BLaER1 treated with 17β-estradiol and CSF1 and Interleukin-3, amounts not matched to agents 10 nM and 100 nM (cell line): ENCODE measurements at regions not wholly inside any gene's neighbourhood (a gene's known extent, or its start where the extent isn't known, plus 50 kb on each side); places are given as distances from the start of the nearest gene placed in this dataset.

Experiments
- H3K27ac ChIP-seq, 11 experiments: shearing (Covaris generic); formaldehyde crosslinking; 2 replicates each; pipeline ENCODE4 v1.8.1; 2022
- H3K27me3 ChIP-seq, 11 experiments: shearing (Covaris generic); formaldehyde crosslinking; 2 replicates each; pipeline ENCODE4 v1.8.1; 2022
- H3K36me3 ChIP-seq, 11 experiments: shearing (Covaris generic); formaldehyde crosslinking; 2 replicates each; pipeline ENCODE4 v1.8.1; 2022
- H3K4me1 ChIP-seq, 10 experiments: shearing (Covaris generic); formaldehyde crosslinking; 2 replicates each; pipeline ENCODE4 v1.8.1; 2022
- H3K4me2 ChIP-seq, 11 experiments: shearing (Covaris generic); formaldehyde crosslinking; 2 replicates each; pipeline ENCODE4 v1.8.1; 2022
- H3K4me3 ChIP-seq, 10 experiments: shearing (Covaris generic); formaldehyde crosslinking; 2 replicates each; pipeline ENCODE4 v1.8.1; 2022
- H3K9ac ChIP-seq, 11 experiments: shearing (Covaris generic); formaldehyde crosslinking; 2 replicates each; pipeline ENCODE4 v1.8.1; 2022
- H3K9me3 ChIP-seq, 11 experiments: shearing (Covaris generic); formaldehyde crosslinking; replicated peaks in 1 of 11; 2 replicates each; pipeline ENCODE4 v1.8.1; 2022
- H4K20me1 ChIP-seq, 11 experiments: shearing (Covaris generic); formaldehyde crosslinking; 2 replicates each; pipeline ENCODE4 v1.8.1; 2022
- Cebpa-rat ChIP-seq, 11 experiments: shearing (Covaris generic); IDR thresholded peaks; 2 replicates each; pipeline ENCODE4 v1.8.1; 2022

DNA sequence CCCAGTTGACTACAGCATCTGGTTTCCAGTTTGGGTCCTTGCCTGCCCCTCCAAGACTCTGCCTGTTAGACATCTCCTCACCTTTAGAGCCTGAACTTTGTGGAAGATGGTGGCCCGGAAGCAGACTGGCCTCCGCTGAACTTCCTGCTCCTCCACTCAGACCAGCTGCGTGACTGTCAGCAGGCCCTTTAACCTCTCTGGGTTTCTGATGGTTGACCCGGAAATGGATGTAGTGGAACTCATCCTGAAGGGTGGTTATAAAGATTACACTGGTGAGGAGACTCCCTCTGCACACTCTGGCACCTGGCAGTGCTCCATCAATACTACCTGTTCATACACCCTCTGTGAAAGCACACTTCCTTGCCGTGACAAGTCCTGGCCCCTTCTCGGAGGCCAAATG is 151.9 kb upstream of the TLE3 start:
- Histone ChIP-seq H3K9ac (no peak overlapping the region), H3K4me1 (peaks cover 58 to 74% (median 68%) of the 10 kb centered on the region in 10 experiments), H4K20me1 (peaks cover 0 to 37% (median 11%) of the 10 kb centered on the region in 11 experiments; a peak in 9 of 22 replicates), H3K4me2 (peak overlapping the region; percentile 48 to 88 (median 66)), H3K36me3 (no peaks in the 10 kb centered on the region), H3K27me3 (peaks cover 0 to 61% (median 12%) of the 10 kb centered on the region in 11 experiments; a peak in 13 of 22 replicates), H3K4me3 (no peak overlapping the region), H3K9me3 (no peaks in the 10 kb centered on the region), H3K27ac (no peak overlapping the region)
- TF ChIP-seq Cebpa-rat (IDR thresholded peaks at IDR 0.05), result no peak

DNA sequence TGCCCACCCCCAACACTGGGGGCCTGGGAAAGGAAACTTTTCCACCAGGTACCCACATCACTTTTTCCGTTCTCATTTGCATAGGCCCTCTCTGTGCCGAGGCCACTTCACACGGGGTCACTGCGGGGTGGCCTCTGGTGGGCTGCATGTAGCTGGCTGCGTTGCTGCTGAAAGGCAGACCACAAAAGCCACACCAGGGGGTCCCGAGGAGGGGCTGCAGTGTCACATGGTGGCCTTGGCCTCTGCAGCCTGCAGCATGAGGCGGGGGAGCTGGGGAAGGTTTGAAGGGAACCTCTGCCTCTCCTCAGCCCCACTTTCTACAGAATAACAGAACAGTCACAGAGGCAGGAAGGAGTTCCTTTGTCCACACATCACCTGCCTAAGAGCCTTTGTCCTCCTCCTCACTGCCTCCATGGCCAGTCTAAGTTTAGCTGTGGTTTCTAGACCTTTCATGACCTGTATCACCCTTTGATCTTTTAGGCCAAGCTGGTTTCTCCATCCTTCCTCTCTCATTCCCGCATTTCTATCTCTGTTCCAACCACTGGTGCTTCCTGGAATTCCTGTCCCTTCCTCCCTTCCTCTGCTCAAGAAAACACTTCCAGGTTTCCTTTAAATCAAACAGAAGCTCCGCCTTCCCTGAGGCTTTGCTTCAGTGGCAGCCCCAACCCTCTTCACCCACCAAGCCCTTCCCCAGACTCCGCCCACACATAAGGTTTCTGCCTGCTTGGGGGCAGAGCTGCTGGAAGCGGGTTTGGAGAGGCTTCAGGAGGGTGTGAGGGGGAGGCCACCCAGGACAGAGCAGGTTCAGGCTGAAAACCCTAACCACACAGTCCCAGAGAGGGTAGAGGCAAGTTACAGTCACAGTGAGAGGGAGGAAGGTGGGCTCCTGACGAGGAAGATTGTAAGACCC is 150.7 kb upstream of the TLE3 start:
- Histone ChIP-seq H3K36me3 (no peaks in the 10 kb centered on the region), H4K20me1 (peaks cover 0 to 31% (median 11%) of the 10 kb centered on the region in 11 experiments; a peak in 9 of 22 replicates), H3K27ac (no peak overlapping the region), H3K9ac (no peak overlapping the region; a peak in 1 of 22 replicates), H3K4me3 (no peak overlapping the region; a peak in 1 of 20 replicates), H3K4me1 (peaks cover 59 to 78% (median 73%) of the 10 kb centered on the region in 10 experiments), H3K4me2 (peak overlapping the region; percentile 58 to 95 (median 82)), H3K27me3 (peaks cover 0 to 51% (median 9%) of the 10 kb centered on the region in 11 experiments; a peak in 13 of 22 replicates), H3K9me3 (no peaks in the 10 kb centered on the region)
- TF ChIP-seq Cebpa-rat (IDR thresholded peaks at IDR 0.05), result no peak

DNA sequence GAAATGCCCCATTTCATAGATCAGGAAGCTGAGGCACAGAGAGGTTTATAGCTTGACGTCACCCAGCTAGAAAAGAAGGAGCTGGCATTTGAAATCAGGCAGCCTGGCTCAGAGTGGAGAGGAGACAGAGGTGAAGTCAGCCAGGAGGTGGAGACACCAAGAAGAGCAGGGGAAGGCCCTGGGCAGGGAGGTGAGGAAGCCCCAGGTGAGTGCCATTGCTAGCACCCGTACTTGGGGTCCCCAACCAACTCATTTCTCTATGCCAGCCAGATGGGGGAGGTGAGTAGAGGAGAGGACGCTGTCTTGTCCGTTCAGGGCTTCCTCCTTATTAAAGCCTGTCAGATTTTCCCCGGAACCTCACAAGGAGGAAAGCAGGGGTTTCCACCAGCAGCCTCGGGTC is 149.6 kb upstream of the TLE3 start:
- no peak for TF ChIP-seq Cebpa-rat (IDR thresholded peaks at IDR 0.05)
- H3K9ac ChIP-seq, result no peak overlapping the region; a peak in 1 of 22 replicates
- H3K4me2 ChIP-seq, result peak overlapping the region in 8 of 11 experiments; percentile 64 to 95 (median 85); a peak in 13 of 22 replicates
- H3K36me3 ChIP-seq, result no peaks in the 10 kb centered on the region
- H3K4me1 ChIP-seq, result peaks cover 66 to 89% (median 82%) of the 10 kb centered on the region in 10 experiments
- H3K4me3 ChIP-seq, result no peak overlapping the region
- H3K27me3 ChIP-seq, result peaks cover 0 to 40% (median 6%) of the 10 kb centered on the region in 11 experiments; a peak in 12 of 22 replicates
- H4K20me1 ChIP-seq, result peaks cover 0 to 29% (median 6%) of the 10 kb centered on the region in 11 experiments; a peak in 9 of 22 replicates
- H3K9me3 ChIP-seq, result no peaks in the 10 kb centered on the region
- H3K27ac ChIP-seq, result no peak overlapping the region

DNA sequence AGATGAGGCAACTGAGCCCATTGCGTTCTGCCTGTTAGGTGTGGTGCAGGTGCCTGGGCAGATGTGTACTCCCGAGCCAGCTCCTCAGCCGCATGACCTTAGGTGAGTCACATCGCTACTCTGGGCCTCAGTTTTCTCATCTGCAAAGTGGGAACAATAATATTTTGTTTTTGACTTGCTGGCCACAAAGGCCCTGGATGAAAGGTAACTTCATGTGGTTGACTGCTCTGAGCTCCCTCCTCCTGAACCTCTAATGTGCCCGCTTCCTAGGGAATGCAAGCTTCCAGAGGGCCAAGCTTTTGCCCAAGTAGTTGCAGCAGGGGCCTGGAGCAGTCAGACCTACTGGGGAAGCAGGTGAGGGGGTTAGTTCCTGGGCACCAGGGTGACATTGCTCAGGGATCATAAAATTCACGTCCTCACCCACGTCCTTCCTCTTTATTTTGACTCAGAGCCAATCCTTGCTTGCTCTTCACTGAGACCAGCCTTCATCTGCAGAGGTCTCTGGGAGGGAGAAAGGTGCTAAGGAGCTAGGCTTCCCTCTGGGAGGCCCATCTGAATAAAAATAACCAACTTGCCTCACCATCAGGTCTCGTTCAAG is 149.0 kb upstream of the TLE3 start:
- Histone ChIP-seq H3K9ac (no peak overlapping the region; a peak in 2 of 22 replicates), H4K20me1 (peaks cover 0 to 24% (median 6%) of the 10 kb centered on the region in 11 experiments; a peak in 9 of 22 replicates), H3K4me1 (peaks cover 68 to 95% (median 83%) of the 10 kb centered on the region in 10 experiments), H3K9me3 (no peaks in the 10 kb centered on the region), H3K36me3 (no peaks in the 10 kb centered on the region), H3K4me2 (peak overlapping the region; percentile 7 to 95 (median 69); a peak in 20 of 22 replicates), H3K4me3 (no peak overlapping the region), H3K27ac (peak overlapping the region in 2 of 11 experiments; percentile 4 to 36; a peak in 1 of 22 replicates), H3K27me3 (peaks cover 0 to 36% (median under 1%) of the 10 kb centered on the region in 11 experiments; a peak in 11 of 22 replicates)
- TF ChIP-seq Cebpa-rat (IDR thresholded peaks at IDR 0.05), result no peak

DNA sequence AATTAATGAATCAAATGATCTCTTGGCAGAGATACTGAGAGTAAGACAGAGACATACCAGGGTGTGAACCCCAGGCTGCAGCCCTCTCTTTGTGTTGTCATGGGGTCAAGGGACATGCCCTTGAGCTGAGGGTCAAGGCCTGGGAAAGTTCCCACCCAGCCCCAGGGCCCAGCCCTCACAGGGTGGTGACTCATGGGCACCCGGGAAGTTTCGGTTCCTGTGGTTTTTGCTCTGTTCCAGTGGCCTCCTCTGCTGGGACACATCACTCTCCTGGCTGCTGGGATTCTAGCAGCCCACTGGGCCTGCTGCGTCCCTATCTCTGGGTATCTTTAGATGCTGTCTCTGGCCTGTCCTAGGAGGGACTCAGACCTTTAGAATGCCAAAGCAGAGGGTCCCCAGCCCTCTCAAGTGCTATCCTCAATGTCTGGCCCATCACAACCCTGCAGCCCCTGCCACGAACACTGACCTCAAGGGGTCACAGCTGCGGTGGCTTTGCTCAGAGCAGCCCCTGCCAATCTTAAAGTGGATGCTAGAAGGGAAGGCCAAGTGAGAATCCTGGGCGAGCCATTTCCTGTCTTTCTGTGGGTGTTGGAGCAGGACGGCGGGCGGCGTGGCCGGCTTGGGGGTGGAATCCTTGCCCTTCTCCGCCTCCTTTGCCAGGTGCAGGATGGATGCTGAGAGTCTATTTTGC is 148.4 kb upstream of the TLE3 start:
- Histone ChIP-seq H4K20me1 (peaks cover 0 to 19% (median 6%) of the 10 kb centered on the region in 11 experiments; a peak in 9 of 22 replicates), H3K4me1 (peaks cover 64 to 95% (median 80%) of the 10 kb centered on the region in 10 experiments), H3K27ac (peak overlapping the region in 2 of 11 experiments; percentile 4 to 36; a peak in 1 of 22 replicates), H3K4me3 (no peak overlapping the region), H3K9me3 (no peaks in the 10 kb centered on the region), H3K36me3 (no peaks in the 10 kb centered on the region), H3K27me3 (peaks cover 0 to 33% (median 0%) of the 10 kb centered on the region in 11 experiments; a peak in 10 of 22 replicates), H3K9ac (peak overlapping the region in 1 of 11 experiments; percentile 14; a peak in 2 of 22 replicates), H3K4me2 (peak overlapping the region; percentile 7 to 95 (median 69); a peak in 21 of 22 replicates)
- TF ChIP-seq Cebpa-rat (IDR thresholded peaks at IDR 0.05), result no peak

DNA sequence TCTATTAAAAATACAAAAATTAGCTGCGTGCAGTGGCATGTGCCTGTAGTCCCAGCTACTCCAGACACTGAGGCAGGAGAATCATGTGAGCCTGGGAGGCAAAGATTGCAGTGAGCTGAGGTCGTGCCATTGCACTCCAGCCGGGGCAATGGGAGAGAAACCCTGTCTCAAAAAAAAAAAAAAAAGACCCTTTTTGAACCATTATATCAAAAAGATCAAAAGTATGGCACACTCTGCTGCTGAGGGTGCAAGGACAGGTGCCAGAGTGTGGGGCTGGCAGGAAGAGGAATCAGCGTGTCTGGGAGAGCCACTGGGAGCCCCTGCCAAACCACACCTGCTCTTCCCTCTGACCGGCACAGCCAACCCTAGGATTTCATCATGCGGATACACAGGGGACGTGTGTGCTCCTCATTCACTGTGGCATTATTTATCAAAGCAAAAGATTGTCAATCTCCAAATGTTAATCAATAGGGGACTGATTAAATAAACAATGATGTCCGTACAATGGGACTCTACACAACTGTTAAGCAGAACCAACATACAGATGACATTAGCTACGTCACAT is 147.3 kb upstream of the TLE3 start:
- Histone ChIP-seq H3K36me3 (no peaks in the 10 kb centered on the region), H4K20me1 (peaks cover 0 to 12% (median 0%) of the 10 kb centered on the region in 11 experiments; a peak in 5 of 22 replicates), H3K4me3 (no peak overlapping the region), H3K4me1 (peaks cover 54 to 88% (median 69%) of the 10 kb centered on the region in 10 experiments), H3K9me3 (no peaks in the 10 kb centered on the region), H3K9ac (no peak overlapping the region), H3K27ac (no peak overlapping the region), H3K27me3 (peaks cover 0 to 23% (median 0%) of the 10 kb centered on the region in 11 experiments; a peak in 9 of 22 replicates), H3K4me2 (peak overlapping the region in 5 of 11 experiments; percentile 83 to 95 (median 88); a peak in 9 of 22 replicates)
- TF ChIP-seq Cebpa-rat (IDR thresholded peaks at IDR 0.05), result no peak

DNA sequence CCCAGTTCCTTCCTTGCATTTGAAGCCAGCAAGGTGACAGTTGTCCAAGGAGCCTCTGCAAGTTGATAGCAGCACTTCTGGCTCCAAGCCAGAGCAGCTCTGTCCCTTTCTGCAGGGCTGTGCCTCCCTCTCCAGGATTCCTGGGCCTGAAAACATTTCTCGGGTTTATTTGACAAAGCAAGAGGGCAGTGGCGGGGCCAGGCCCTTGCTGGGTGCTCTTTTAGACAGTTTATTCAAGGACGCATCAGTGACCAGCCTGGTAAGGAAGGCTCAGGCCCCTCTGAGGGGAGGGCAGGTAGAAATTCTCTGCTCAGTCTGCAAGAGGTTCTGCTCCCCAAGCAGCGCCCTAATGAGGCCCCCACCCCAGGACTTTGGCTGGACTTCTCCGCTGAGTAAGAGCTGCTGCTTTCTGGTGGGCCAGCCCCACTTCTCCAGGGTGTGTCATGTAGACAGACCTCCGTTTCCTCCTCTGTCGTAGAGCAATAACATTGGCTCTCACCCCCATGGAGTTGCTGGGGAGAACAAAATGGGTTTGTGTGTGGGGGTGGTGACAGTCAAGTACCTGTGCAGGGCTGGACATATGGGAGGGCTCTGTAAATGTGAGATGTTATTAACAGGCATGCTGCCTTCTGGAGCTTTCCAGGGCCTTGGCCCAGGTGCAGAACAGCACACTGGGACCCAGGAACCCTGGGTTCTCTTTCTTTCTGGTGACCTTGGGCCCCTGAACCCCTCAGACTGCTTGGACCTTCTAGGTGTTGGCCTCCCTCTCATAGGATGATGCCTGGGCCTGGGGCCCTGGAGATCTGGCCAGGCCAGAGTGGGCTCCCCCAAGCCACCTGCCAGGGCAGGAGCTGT is 146.2 kb upstream of the TLE3 start:
- H3K9ac ChIP-seq, result no peak overlapping the region
- no peak overlapping the region for H3K4me3 ChIP-seq
- peaks cover 42 to 78% (median 60%) of the 10 kb centered on the region in 10 experiments for H3K4me1 ChIP-seq
- peaks cover 0 to 12% (median 0%) of the 10 kb centered on the region in 11 experiments; a peak in 5 of 22 replicates for H4K20me1 ChIP-seq
- H3K9me3 ChIP-seq, result no peaks in the 10 kb centered on the region
- TF ChIP-seq Cebpa-rat (IDR thresholded peaks at IDR 0.05), result no peak
- H3K27me3 ChIP-seq, result peaks cover 0 to 16% (median 0%) of the 10 kb centered on the region in 11 experiments; a peak in 7 of 22 replicates
- no peak overlapping the region for H3K27ac ChIP-seq
- peak overlapping the region in 6 of 11 experiments; percentile 56 to 79 (median 70); a peak in 8 of 22 replicates for H3K4me2 ChIP-seq
- H3K36me3 ChIP-seq, result no peaks in the 10 kb centered on the region
